Liver (tissue), 8 donors: ENCODE measurements at regions not wholly inside any gene's neighbourhood (a gene's known extent, or its start where the extent isn't known, plus 50 kb on each side); places are given as distances from the start of the nearest gene placed in this dataset.
A peak's percentile ranks its signal among the peaks of the same experiment; 100 is the strongest.

ENCODE experiments used
- DNase-seq: peaks from one replicate; pipeline ENCODE4 v3.0.0-alpha.2; 2017; ENCODE audit warnings: low spot score
- H3K27ac ChIP-seq, 2 donors: one replicate each; pipeline ENCODE4 v1.7.0; 2013; ENCODE audit warnings: inconsistent platforms in 2 of 2, low read length in 2 of 2, control low read depth in 1 of 2, low read depth in 1 of 2, mild to moderate bottlenecking in 1 of 2
- H3K27me3 ChIP-seq, 4 donors: one replicate each; pipeline versions ENCODE4 v1.6.1 to v1.7.0; 2013; ENCODE audit warnings: low read length in 3 of 4, inconsistent platforms in 1 of 4, mild to moderate bottlenecking in 1 of 4, moderate library complexity in 1 of 4; ENCODE audit not compliant: control insufficient read depth in 4 of 4, insufficient read depth in 4 of 4
- H3K36me3 ChIP-seq, 4 donors: one replicate each; pipeline versions ENCODE4 v1.6.1 to v1.7.0; 2013; ENCODE audit warnings: low read length in 3 of 4, mild to moderate bottlenecking in 3 of 4, low read depth in 1 of 4, moderate library complexity in 1 of 4; ENCODE audit not compliant: control insufficient read depth in 4 of 4, insufficient read depth in 3 of 4
- H3K4me1 ChIP-seq, 4 donors: one replicate each; pipeline versions ENCODE4 v1.6.1 to v1.7.0; 2013; ENCODE audit warnings: low read length in 3 of 4, mild to moderate bottlenecking in 3 of 4, moderate library complexity in 1 of 4; ENCODE audit not compliant: control insufficient read depth in 4 of 4, insufficient read depth in 4 of 4
- H3K4me3 ChIP-seq, 3 donors: one replicate each; pipeline versions ENCODE4 v1.6.1 to v1.7.0; 2013; ENCODE audit warnings: low read length in 3 of 3, control low read depth in 1 of 3, low read depth in 1 of 3, mild to moderate bottlenecking in 1 of 3
- H3K9ac ChIP-seq, 2 donors: one replicate each; pipeline ENCODE4 v1.7.0; 2013; ENCODE audit warnings: low read length in 2 of 2, mild to moderate bottlenecking in 2 of 2, moderate library complexity in 2 of 2, control low read depth in 1 of 2, low read depth in 1 of 2
- H3K9me3 ChIP-seq, 4 donors: one replicate each; pipeline versions ENCODE4 v1.6.1 to v1.7.0; 2013; ENCODE audit warnings: low read length in 3 of 4; ENCODE audit not compliant: control insufficient read depth in 4 of 4
- ATF3 ChIP-seq: IDR thresholded peaks from 2 replicates; pipeline ENCODE4 v1.6.1; 2016; ENCODE audit warnings: antibody characterized with exemption
- CTCF ChIP-seq: fragments of 150-350 bp; IDR thresholded peaks from 2 replicates; pipeline ENCODE4 v1.5.1; 2017; ENCODE audit warnings: improper control_type of control experiment, low read depth, low read length; ENCODE audit not compliant: missing input control
- EGR1 ChIP-seq, 2 donors: IDR thresholded peaks; 2 replicates each; pipeline ENCODE4 v1.6.1; 2016 to 2018; ENCODE audit warnings: antibody characterized with exemption in 2 of 2, low read depth in 2 of 2
- FOXA1 ChIP-seq: IDR thresholded peaks from 2 replicates; pipeline ENCODE4 v1.6.1; 2016; ENCODE audit warnings: antibody characterized with exemption
- FOXA2 ChIP-seq: IDR thresholded peaks from 2 replicates; pipeline ENCODE4 v1.6.1; 2016; ENCODE audit warnings: antibody characterized with exemption
- GABPA ChIP-seq, 2 donors: IDR thresholded peaks in 1 of 2; conservative IDR thresholded peaks in 1 of 2; 2 replicates each; pipeline ENCODE4 v1.6.1; 2016; ENCODE audit warnings: antibody characterized with exemption in 2 of 2, mild to moderate bottlenecking in 1 of 2, moderate library complexity in 1 of 2
- HNF4A ChIP-seq, 2 donors: conservative IDR thresholded peaks; 2 replicates each; pipeline ENCODE4 v1.6.1; 2016; ENCODE audit warnings: antibody characterized with exemption in 2 of 2, mild to moderate bottlenecking in 2 of 2
- HNF4G ChIP-seq: IDR thresholded peaks from 2 replicates; pipeline ENCODE4 v1.6.1; 2016; ENCODE audit warnings: antibody characterized with exemption
- JUND ChIP-seq, 2 donors: IDR thresholded peaks; 2 replicates each; pipeline ENCODE4 v1.6.1; 2016; ENCODE audit warnings: antibody characterized with exemption in 2 of 2
- MAX ChIP-seq: IDR thresholded peaks from 2 replicates; pipeline ENCODE4 v1.6.1; 2016; ENCODE audit warnings: antibody characterized with exemption
- NR2F2 ChIP-seq: IDR thresholded peaks from 2 replicates; pipeline ENCODE4 v1.6.1; 2016; ENCODE audit warnings: antibody characterized with exemption
- RAD21 ChIP-seq, 2 donors: IDR thresholded peaks; 2 replicates each; pipeline ENCODE4 v1.6.1; 2016; ENCODE audit warnings: antibody characterized with exemption in 2 of 2, mild to moderate bottlenecking in 2 of 2
- REST ChIP-seq: IDR thresholded peaks from 2 replicates; pipeline ENCODE4 v1.6.1; 2016; ENCODE audit warnings: antibody characterized with exemption, mild to moderate bottlenecking
- RXRA ChIP-seq, 2 donors: IDR thresholded peaks; 2 replicates each; pipeline ENCODE4 v1.6.1; 2017 to 2018; ENCODE audit warnings: antibody characterized with exemption in 2 of 2, mild to moderate bottlenecking in 1 of 2
- SP1 ChIP-seq: IDR thresholded peaks from 2 replicates; pipeline ENCODE4 v1.6.1; 2018; ENCODE audit warnings: antibody characterized with exemption, mild to moderate bottlenecking
- TAF1 ChIP-seq: conservative IDR thresholded peaks from 2 replicates; pipeline ENCODE4 v1.6.1; 2016; ENCODE audit warnings: antibody characterized with exemption, mild to moderate bottlenecking
- YY1 ChIP-seq: IDR thresholded peaks from 2 replicates; pipeline ENCODE4 v1.6.1; 2016; ENCODE audit warnings: antibody characterized with exemption, mild to moderate bottlenecking
- ZBTB33 ChIP-seq: IDR thresholded peaks from 2 replicates; pipeline ENCODE4 v1.6.1; 2016; ENCODE audit warnings: antibody characterized with exemption
- WGBS: extraction: QIAGEN DNeasy Blood & Tissue Kit; methylation state at CpG from one replicate; pipeline ENCODE4 v1.1.7; 2013; 5-methylcytosine and 5-hydroxymethylcytosine counted together
- donor health status: healthy.
- donor health status: healthy.
- donor health status: healthy.
- donor health status: healthy.
- donor health status: healthy.

- peak; percentile 79 for DNase-seq
- WGBS = 2% methylated on average over 50 of the region's 50 CpGs
- Histone ChIP-seq H3K4me3 (peak overlapping the region; percentile 69 to 84 (median 83)), H3K27ac (peak overlapping the region; percentile 96 to 98), H3K4me1 (peaks cover 0 to 6% (median under 1%) of the 10 kb centered on the region in 4 donors), H3K9me3 (no peaks in the 10 kb centered on the region), H3K27me3 (no peaks in the 10 kb centered on the region), H3K36me3 (no peaks in the 10 kb centered on the region), H3K9ac (peak overlapping the region; percentile 80 to 98)
- TF ChIP-seq MAX (peak; percentile 84), YY1 (peak; percentile 53), GABPA (IDR thresholded peaks at IDR 0.05 in 1 of 2, conservative IDR thresholded peaks at IDR 0.05 in 1 of 2) (peak in 1 of 2 donors; percentile 40), ATF3 (peak; percentile 59), EGR1 (IDR thresholded peaks at IDR 0.05; ENCODE audit: low read depth in 2 of 2) (no peak), JUND (IDR thresholded peaks at IDR 0.05) (peak; percentile 78 to 84), TAF1 (peak; percentile 91), ZBTB33 (peak; percentile 74), CTCF (no peak), NR2F2 (no peak), RXRA (IDR thresholded peaks at IDR 0.05) (peak; percentile 4 to 9), RAD21 (IDR thresholded peaks at IDR 0.05) (peak; percentile 30 to 42), FOXA2 (no peak), SP1 (peak; percentile 72), HNF4G (peak; percentile 45), FOXA1 (peak; percentile 35), REST (peak; percentile 73), HNF4A (conservative IDR thresholded peaks at IDR 0.05) (peak; percentile 67 to 70)
Observed at GRCh38 chr5:91280362-91281269, 102.5 kb downstream of the ARRDC3 start.
